Left forelimb (tissue), 1 donor: ENCODE measurements at regions not wholly inside any gene's neighbourhood (a gene's known extent, or its start where the extent isn't known, plus 50 kb on each side); places are given as distances from the start of the nearest gene placed in this dataset.

Experiments used
- DNase-seq: peaks from one replicate; pipeline ENCODE4 v3.0.0-alpha.2; 2018; ENCODE audit warnings: low spot score

DNA sequence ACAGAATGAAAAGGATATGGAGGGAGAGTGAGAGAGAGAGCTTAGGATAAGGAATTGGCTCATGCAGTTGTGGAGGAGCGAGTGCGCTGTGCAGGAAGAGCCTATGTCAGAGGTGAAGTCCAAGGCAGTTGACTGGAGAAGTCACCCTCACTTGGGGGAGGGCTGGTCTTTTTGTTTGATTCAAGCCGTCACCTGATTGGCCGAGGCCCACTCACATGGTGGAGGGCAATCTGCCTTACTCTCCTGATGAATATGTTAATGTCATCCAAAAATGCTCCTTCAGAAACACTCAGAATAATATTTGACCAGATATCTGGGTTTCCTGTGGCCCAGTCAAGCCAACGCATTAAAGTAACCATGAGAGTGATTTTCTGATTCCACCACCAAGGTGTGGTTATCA lies 131.7 kb downstream of the KATNIP start:
- DNase-seq: peak; percentile 0

DNA sequence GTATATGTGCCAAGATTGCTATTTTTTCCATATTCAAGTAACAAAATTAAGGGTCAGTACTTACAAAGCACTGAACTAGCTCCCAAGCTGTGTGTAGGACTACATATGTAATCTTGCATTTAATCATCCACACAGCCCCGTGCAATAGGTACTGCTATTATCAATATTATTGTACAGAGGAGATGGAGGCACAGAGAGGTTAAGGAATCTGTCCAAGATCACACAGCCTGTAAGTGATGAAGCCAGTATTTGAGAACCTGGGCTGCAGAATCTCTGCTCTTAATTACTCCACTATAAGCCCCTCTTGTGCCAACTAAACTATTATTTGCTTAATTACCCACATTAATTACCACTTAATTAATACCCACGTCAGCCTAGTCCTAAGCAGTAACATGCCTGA lies 134.1 kb downstream of the KATNIP start:
- DNase-seq: no peak

DNA sequence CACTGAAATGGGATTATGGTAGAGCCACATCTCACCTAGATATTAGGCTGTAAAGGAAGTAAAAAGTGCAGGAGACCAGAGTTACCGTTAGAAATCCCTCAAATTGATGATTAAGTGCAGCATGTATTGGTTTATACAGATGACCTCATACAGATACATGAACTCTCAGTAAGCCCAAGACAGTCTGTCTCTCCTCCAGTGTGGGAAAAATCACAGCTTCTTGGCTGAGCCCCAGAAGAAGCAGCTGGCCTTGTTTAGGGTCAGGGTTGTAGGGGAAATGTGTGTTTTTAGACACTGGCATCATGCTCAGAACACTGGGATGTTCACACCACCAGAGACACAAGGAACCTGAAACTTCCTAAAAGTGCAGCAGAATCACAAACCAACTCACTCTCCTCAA lies 135.9 kb downstream of the KATNIP start:
- no peak for DNase-seq

DNA sequence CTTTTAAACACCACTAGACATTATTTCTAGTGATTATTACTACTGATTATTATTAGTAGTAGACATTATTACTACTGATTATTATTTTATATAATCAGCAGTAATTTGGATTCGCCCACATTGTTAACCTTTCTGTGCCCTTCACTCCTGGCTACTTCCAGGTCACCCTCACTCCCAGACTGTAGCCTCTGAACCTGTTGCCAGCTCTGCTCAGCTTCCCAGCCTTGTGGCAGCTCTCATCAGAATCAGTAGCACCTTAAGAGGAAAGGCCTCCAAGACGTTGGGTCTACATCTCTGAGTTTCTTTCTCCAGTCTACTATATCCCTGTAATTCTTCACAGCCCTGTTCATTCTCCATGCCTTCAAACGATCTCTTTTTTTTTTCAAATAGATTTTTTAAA lies 137.0 kb downstream of the KATNIP start:
- DNase-seq: no peak

DNA sequence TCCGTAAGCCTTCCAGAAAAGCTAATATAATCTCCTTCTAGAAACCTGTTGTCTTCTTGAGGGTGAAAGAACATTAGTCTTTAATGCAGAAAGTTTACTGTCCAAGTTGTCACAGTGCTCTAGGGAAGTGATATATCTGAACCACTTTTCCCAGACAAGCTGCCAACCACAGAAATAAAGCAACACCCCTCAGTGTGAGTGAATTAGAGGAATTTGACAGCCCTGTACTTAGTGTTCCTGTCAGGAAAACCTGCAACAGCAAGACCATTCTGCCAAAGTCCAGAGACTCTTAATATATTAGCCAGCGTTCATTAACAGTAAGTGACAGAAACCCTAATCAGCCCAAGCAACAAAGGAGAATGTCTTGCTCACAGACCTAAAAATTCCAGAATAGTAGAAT lies 137.7 kb downstream of the KATNIP start:
- no peak for DNase-seq

DNA sequence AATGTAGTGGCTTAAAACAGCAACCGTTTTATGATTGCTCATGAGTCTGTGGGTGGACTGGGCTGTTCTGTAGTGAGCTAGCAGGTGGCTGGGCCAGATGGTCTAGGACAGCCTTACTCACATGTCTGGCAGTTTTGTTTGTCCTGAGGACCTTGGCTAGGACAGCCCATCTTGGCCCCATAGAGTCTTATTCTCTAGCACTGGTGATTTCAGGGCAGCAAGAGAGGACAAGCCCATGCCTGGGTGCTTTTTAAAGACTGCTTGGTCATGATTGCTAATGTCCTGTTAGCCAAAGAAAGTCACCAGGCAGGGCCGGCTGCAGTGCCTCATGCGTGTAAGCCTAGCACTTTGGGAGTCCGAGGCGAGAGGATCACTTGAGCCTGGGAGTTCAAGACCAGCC lies 139.8 kb downstream of the KATNIP start:
- no peak for DNase-seq

DNA sequence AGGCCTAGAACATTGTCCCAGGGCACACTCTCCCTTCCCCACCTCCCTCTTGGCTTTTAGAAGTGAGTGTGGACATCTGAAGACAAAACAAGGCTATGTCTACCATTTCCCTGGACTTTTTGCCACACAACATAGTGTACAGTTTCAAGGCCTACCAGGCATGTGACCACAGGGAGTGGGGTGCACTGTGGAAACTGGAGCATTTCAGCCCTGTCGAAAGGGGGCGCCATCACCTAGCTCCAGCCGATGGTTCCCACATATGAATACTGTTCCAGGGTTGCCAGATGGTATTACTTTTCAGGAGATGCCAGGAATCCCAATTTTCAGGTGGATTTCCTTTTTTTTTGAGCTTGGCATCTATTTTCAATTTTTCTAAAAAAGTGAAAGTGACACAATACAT lies 140.7 kb downstream of the KATNIP start:
- DNase-seq: peak; percentile 40

DNA sequence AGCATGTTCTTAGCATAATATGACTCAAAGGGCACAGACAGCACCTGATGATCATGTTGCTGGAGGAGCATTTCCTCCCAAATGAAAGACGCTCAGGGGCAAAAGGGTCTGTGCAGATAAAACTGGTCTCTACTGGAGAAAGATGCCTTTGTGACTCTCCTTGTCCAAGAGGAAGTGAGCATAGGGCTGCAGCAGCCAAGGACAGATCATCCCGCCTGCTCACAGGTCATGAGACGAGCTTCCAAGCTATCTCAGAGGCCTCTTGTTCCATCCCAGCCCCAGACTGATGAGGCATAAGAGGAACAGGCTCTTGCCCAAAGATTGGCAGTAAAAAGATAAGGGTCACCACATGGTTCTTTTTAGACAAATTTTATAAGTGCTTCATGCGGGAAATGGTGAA lies 141.8 kb downstream of the KATNIP start:
- peak; percentile 2 for DNase-seq

DNA sequence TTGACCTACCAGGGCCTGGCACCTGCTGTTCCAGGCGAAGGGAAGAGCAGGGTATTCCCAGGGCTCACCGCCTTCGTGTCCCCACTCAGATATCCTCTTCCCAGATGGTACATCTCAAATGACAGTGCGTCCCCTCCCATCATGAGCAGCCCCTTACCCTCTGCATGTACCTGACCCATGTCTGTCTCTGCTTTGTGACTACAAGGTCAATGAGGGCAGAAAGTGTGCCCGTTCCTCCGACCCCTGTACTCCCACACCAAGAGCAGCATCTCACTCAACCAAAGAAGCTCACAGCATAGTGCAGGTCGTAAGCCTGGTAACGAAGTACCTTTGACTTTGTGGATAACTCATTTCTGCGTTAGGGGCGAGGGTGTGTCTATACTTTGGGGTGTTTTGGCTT lies 142.6 kb downstream of the KATNIP start:
- peak; percentile 46 for DNase-seq

DNA sequence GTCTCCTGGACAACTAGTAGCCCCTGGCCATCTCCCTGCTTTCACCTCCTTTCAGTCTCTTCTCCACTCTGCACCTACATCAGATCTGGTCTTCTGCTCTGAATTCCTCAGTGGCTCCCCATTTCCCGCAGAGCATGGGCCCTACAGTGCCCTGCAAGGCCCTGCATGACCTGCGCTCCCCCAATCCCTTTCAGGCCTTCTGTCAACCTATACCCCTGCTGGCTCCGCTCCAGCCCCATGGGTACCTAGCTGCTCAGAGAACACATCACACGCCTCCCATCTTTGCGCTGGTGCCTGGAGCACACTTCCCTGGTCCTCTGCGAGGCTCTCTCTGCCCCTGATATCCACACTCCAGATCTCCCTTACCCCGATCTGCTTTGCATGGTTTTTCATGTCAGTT lies 145.2 kb downstream of the KATNIP start:
- peak; percentile 25 for DNase-seq

DNA sequence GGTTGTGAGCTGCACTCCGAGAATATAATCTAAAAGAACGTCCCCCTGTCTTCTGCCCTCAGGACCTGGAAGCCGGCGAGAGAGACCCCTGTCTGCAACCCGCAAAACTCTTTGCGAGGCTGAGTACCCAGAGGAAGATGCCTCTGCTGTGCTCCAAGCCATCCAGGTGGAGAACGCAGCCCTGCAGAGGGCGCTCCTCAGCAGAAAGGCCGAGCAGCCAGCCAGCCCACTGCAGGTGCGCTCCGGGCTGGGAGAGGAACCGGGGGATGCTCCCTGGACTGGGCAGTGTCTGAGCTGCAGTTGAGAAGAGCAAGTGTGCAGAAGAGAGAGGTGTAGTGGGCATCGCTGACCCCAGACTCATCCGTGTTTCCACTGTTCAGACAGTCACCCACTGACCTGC lies 148.3 kb downstream of the KATNIP start:
- DNase-seq: peak; percentile 22

DNA sequence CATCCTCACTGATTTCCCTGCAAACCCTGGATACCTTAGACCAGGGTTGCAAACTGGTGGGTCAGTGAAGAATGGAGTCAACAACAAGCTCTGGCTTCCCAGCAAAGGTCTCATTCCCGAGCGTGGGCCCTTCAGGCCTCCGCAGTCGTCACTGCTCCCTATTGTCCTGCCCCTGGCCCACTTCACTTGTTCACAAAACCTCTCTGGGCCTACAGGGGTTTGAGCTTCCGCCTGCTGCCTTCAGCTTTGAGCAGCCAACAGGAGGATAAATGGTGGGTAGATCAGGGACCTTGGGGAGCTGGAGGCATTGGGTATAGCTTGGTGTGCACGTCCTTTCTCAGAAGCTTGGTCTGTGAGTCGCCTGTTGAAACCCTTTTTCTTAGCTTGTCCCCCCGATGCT lies 148.8 kb downstream of the KATNIP start:
- DNase-seq: peak; percentile 40

DNA sequence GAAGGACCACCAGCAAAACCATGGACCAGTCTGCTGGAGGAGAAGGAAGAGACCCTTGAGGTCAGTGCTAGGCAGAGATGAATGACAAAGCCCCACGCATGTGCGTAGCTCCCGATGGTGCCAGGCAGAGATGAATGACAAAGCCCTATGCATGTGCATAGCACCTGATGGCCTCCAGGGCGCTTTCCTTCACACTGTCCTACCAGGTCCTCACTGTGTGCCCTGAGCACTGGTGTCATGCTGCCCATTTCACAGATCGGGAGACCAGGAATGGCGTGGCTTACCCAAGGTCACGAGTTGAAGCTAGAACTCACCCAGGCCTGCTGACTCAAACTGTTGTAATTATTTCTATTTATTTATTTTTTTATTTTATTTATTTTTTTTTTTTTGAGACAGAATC lies 149.6 kb downstream of the KATNIP start:
- peak; percentile 41 for DNase-seq

DNA sequence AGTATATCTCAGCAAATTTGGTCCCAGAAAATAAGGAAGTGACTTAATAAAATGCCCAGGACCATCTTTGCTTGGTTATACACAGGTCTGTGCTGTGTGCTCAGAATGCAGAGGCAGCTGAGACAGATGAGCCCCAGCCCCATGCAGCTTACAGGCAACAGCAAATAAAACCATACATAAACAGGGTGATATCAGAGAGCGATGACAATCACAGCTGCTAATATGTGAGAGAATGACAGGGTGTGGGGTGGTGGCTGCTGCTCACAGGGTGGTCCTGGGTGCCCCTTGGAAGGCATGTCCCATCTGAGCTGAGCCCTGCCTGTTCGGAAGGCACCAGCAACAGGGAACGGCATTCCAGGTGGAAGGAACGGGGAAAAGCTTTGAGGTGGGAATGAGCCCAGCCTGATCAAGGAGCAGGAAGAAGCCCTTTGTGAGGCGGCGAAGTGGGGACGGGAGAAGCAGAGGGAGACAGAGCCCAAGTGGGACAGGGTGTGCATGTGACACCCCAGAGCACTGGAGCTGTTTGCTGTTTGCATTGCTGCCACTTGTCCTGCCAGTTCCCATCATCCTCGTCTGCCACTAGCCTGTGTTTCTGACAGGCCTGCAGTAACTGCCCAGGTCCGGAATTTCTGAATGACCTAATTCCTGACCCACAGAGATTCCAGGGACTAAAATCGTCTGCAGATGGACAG lies 150.5 kb downstream of the KATNIP start:
- DNase-seq: peak; percentile 18

DNA sequence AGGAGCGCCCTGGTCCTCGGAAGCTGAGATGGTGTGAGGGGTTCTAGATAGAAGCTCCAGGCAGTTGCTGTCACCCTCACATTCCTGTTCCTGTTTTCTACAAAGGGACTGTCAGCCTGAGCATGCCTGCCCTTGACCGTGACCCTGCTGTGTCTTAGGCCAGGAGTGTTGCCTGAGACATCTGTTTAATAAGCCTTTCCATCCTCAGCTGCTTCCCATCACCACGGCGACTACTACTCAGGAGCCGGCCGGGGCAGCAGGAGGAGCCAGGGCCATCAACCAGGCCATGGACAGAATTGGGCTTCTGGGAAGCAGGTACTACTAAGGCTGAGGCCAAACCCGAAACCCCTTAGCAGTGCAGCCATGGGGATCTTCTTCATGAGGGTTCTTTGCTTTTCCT lies 151.4 kb downstream of the KATNIP start:
- peak; percentile 40 for DNase-seq

DNA sequence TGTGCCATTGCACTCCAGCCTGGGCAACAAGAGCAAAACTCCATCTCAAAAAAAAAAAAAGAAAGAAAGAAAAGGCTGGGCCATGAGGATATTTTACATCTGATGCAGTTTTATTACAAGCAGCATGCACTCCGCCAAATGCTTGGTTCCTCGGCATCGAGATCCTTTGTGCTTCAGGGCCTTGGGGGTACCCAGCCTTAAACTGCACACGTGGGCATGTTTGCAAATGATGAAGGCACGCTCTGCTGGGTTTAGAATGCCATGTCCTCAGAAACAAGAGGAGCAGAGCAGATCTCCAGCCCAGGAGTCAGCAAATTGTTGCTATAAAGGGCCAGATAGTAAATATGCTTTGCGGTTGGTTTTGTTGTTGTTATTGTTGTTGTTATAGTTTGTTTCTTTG lies 153.2 kb downstream of the KATNIP start:
- no peak for DNase-seq

DNA sequence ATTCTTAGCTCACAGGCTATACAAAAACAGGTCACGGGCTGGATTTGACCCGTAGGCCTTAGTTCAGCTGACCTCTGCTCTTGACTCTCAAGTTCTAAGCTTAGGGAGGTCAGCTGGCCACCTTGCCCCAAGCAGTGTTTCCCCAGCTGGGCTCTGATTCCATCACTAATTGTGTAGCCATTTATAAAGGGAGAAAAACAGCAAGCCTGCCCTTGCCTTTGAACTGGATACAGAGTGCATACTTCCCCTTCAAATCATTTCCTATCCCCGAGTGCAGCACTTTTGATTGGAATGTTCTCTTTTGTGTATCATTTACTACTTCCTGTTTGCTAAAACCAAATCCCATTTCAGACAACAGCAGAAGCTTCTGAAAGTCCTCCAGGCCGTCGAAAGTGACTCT lies 153.6 kb downstream of the KATNIP start:
- DNase-seq: peak; percentile 3

DNA sequence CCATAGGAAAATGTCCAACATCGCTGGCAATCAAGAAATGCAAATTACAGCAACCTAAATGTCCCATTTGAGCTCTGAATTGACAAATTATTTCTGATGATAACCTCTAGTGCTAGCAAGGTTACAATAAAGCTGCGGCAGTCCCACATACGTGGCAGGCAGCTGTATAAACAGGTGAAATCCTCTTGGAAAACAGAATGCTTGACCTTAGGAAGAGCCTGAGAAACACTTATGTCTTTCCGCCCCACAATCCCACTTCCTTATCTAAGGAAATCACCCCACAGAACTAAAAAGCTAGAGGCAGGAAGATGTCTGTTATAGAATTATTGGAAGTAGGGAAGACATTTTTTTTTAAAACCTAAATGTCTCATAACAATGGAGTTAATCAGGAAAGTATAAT lies 154.3 kb downstream of the KATNIP start:
- no peak for DNase-seq

DNA sequence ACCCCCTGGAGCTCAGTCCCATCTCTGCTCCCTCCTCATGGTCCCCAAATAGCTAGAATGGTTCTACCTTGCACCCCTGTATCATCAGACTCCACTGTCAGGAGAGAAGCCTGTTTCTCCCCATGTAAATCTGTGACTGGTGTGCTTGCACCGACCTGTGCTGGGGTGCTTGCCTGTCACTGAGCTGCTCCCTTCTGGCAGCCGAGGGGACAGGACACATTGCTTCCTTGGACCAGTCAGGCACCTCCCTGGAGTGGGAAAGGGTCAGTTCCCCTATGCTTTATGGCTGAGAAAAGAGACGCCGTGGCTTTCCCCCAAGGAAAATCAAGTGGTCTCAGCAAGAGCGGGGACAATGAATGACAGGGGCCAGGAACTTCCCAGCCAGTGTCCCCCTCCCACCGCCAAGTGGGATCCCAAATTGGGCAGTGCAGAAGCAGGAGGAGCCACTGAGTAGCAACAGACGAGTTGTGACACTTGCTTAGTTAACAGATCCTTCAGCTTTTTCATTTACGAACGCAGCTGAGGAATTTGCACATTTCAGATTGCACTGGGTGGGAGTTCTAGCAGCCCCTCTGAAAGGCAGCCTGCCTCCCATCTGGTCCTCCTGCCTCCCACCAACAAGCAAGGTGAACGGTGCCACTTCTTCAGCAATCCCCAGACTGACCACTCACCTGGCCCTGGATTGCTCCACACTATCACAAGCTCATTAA lies 156.4 kb downstream of the KATNIP start:
- peak; percentile 11 for DNase-seq

DNA sequence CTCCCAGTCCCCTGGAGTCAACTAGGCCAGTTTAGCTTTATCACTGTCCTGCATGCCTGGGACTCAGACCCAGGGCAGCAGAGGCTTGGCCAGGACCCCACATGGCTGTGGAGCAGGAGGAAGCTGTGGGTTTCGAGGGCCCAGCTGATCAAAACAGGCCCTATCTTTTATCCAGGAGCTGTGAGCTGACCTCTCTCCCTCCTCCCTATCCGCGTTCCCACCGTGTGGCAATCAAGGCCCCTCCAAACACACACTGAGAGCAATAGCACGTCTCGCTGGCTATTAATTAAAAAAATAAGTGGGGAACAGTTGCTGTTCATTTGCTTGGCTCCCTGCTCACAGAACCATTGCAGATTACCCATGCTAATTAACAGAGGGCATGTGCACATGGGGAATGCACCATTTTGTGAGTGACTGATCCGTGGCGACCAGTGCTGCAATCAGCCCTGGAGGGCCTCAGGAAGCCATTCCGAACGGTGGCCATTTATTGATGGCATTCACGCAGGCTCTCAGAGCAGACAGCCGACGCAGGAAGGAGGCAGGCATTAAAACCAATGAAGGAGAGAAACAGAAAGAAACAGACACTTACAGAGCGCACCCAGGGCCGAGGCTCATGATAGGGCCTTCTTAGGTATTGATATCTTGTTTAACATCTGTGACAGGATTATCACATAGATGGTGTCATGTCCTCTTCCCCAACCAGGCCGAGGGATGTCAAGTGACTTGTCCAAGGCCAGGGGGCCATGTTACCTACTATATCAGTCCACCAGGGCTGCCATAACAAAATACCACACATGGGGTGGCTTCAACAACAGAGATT lies 157.1 kb downstream of the KATNIP start:
- DNase-seq: peak; percentile 23

DNA sequence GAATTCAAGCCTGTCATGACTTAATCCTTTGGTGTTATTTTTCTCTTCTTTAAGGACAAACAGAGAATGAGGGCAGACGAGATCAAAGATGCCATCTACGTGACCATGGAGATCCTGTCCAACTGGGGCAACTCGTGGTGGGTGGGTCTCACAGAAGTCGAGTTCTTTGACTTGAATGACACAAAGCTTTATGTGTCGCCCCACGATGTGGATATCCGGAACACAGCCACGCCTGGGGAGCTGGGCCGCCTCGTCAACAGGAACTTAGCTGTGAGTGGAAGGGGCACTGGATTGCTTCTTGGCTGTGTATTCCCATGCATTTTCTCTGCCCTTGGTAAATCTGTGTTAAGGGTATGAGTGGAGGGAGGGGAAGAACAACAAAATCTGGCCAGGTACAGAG lies 158.7 kb downstream of the KATNIP start:
- peak; percentile 60 for DNase-seq

DNA sequence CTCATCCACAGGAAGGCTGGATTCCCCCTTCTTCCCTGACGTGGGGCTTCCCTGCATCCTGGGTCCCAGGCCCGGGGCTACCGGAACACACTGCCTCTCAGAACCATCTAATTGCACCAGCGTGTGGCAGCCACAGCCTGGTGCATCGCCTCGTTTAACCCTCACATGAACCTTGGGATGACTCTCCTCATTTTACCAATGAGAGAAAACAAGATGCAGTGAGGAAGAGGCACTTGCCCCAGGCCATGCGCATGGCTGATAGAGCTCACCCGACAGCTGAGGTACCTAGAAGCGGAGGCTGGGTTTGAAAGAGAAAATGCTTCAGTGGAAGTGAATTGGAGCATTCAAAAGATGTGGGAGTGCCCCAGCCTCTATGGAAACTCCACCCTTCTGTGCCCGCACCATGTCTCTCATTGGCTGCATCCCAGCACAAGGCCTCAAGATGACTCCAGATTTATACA lies 162.3 kb downstream of the KATNIP start:
- peak; percentile 30 for DNase-seq

DNA sequence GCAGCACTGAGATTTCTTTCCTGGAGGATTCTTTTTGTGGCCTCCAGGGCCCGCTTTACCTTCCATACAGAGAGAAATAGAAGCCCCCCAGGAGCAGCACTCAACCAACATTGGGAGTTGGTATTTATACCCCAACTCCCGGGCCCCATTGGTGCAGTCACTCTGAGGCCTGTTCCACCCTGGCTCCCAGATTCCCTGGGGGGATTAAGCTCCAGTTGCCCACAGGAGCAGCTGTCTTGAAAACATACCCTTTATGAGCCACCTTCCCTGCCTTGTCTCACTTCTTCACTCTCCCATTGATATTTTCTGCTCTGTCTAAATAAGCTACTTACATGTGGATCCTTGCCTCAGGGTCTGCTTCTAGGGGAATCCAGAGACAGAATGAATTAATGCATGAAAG lies 167.8 kb downstream of the KATNIP start:
- DNase-seq: no peak
